Neural crest cell (in vitro differentiated cells): ENCODE measurements at regions not wholly inside any gene's neighbourhood (a gene's known extent, or its start where the extent isn't known, plus 50 kb on each side); places are given as distances from the start of the nearest gene placed in this dataset.

Experiments used
- DNase-seq: peaks from one replicate; pipeline ENCODE4 v3.0.0; 2021; ENCODE audit warnings: low read depth, mixed read lengths, low spot score
- H3K27ac Mint-ChIP-seq: one replicate; pipeline ENCODE4 v1.8.0; 2021; ENCODE audit warnings: mild to moderate bottlenecking, mixed read lengths; ENCODE audit not compliant: unreplicated experiment
- H3K27me3 Mint-ChIP-seq: 2 replicates; pipeline ENCODE4 v1.8.0; 2021; ENCODE audit warnings: low read depth, mild to moderate bottlenecking, mixed read lengths
- H3K36me3 Mint-ChIP-seq: 2 replicates; pipeline ENCODE4 v1.8.0; 2021; ENCODE audit warnings: low read depth, mild to moderate bottlenecking, mixed read lengths
- H3K4me1 Mint-ChIP-seq: 2 replicates; pipeline ENCODE4 v1.8.0; 2021; ENCODE audit warnings: mixed read lengths
- H3K4me3 Mint-ChIP-seq: one replicate; pipeline ENCODE4 v1.8.0; 2021; ENCODE audit warnings: mild to moderate bottlenecking, mixed read lengths
- H3K9me3 Mint-ChIP-seq: 2 replicates; pipeline ENCODE4 v1.8.0; 2021; ENCODE audit warnings: mixed read lengths
- CTCF ChIP-seq: fragments of 200-600 bp; sonication (generic); conservative IDR thresholded peaks from 2 replicates; pipeline ENCODE4 v1.5.0; 2021; ENCODE audit warnings: antibody characterized with exemption, mild to moderate bottlenecking

- no peak overlapping the region for H3K27ac Mint-ChIP-seq
- no peaks in the 10 kb centered on the region for H3K27me3 Mint-ChIP-seq
- no peaks in the 10 kb centered on the region for H3K9me3 Mint-ChIP-seq
- H3K4me1 Mint-ChIP-seq: no peaks in the 10 kb centered on the region
- no peak overlapping the region for H3K4me3 Mint-ChIP-seq
- no peaks in the 10 kb centered on the region for H3K36me3 Mint-ChIP-seq
- TF ChIP-seq CTCF: no peak
- DNase-seq: no peak
These were observed 137.9 kb downstream of the RPS12 start for GRCh38 chr6:132952031-132952867.

- DNase-seq: no peak
- H3K4me1 Mint-ChIP-seq: no peaks in the 10 kb centered on the region
- no peak overlapping the region for H3K4me3 Mint-ChIP-seq
- no peak overlapping the region for H3K27ac Mint-ChIP-seq
- TF ChIP-seq CTCF: no peak
- H3K36me3 Mint-ChIP-seq: no peaks in the 10 kb centered on the region
- H3K9me3 Mint-ChIP-seq: no peaks in the 10 kb centered on the region
- H3K27me3 Mint-ChIP-seq: no peaks in the 10 kb centered on the region
These were observed 138.6 kb downstream of the RPS12 start for GRCh38 chr6:132952986-132953385.

- no peaks in the 10 kb centered on the region for H3K9me3 Mint-ChIP-seq
- no peak overlapping the region for H3K4me3 Mint-ChIP-seq
- TF ChIP-seq CTCF: no peak
- no peaks in the 10 kb centered on the region for H3K36me3 Mint-ChIP-seq
- no peak for DNase-seq
- H3K4me1 Mint-ChIP-seq: peaks cover 3% of the 10 kb centered on the region
- H3K27me3 Mint-ChIP-seq: no peaks in the 10 kb centered on the region
- no peak overlapping the region for H3K27ac Mint-ChIP-seq
These were observed 139.9 kb downstream of the RPS12 start for GRCh38 chr6:132954222-132954621.

GRCh38 chr6:132954936-132955335 is 140.6 kb downstream of the RPS12 start:
- Mint-ChIP-seq H3K4me3 (no peak overlapping the region), H3K9me3 (no peaks in the 10 kb centered on the region), H3K27ac (no peak overlapping the region), H3K36me3 (no peaks in the 10 kb centered on the region), H3K27me3 (no peaks in the 10 kb centered on the region), H3K4me1 (peaks cover 3% of the 10 kb centered on the region)
- TF ChIP-seq CTCF: no peak
- no peak for DNase-seq

- H3K4me3 Mint-ChIP-seq: no peak overlapping the region
- H3K27ac Mint-ChIP-seq: no peak overlapping the region
- no peak for TF ChIP-seq CTCF
- peaks cover 3% of the 10 kb centered on the region for H3K4me1 Mint-ChIP-seq
- H3K36me3 Mint-ChIP-seq: no peaks in the 10 kb centered on the region
- no peaks in the 10 kb centered on the region for H3K9me3 Mint-ChIP-seq
- no peak for DNase-seq
- H3K27me3 Mint-ChIP-seq: no peaks in the 10 kb centered on the region
These were observed 145.4 kb downstream of the RPS12 start for GRCh38 chr6:132959639-132960326.
